IgD-negative memory B cell (primary cell): ENCODE measurements at regions not wholly inside any gene's neighbourhood (a gene's known extent, or its start where the extent isn't known, plus 50 kb on each side); places are given as distances from the start of the nearest gene placed in this dataset.
"Not testable (repeated sequence)": the region's sequence is repeated elsewhere in the genome, so short reads cannot be mapped to it uniquely, and the experiment has no call there.

ENCODE experiments used
- H3K27ac Mint-ChIP-seq, 3 donors: one replicate each; pipeline ENCODE4 v1.8.0; 2020 to 2022; ENCODE audit warnings: mild to moderate bottlenecking in 3 of 3, mixed read lengths in 3 of 3, moderate library complexity in 1 of 3
- H3K27me3 Mint-ChIP-seq: one replicate; pipeline ENCODE4 v1.8.0; 2021; ENCODE audit warnings: mixed read lengths
- H3K36me3 Mint-ChIP-seq: one replicate; pipeline ENCODE4 v1.8.0; 2020; ENCODE audit warnings: mild to moderate bottlenecking, mixed read lengths
- H3K4me1 Mint-ChIP-seq, 3 donors: one replicate each; pipeline ENCODE4 v1.8.0; 2020 to 2022; ENCODE audit warnings: mixed read lengths in 3 of 3, mild to moderate bottlenecking in 1 of 3
- H3K4me3 Mint-ChIP-seq, 4 donors: one replicate each; pipeline ENCODE4 v1.8.0; 2020 to 2022; ENCODE audit warnings: mild to moderate bottlenecking in 4 of 4, mixed read lengths in 4 of 4, moderate library complexity in 3 of 4
- H3K9me3 Mint-ChIP-seq, 3 donors: one replicate each; pipeline ENCODE4 v1.8.0; 2020 to 2021; ENCODE audit warnings: mixed read lengths in 3 of 3, mild to moderate bottlenecking in 1 of 3

GRCh38 chr2:129408570-129408969 is 570.9 kb upstream of the RAB6C start:
- Mint-ChIP-seq H3K9me3 (peaks cover 2 to 9% (median 4%) of the 10 kb centered on the region in 3 donors), H3K4me3 (no peak overlapping the region), H3K27me3 (peaks cover 2% of the 10 kb centered on the region), H3K27ac (no peak overlapping the region), H3K36me3 (no peaks in the 10 kb centered on the region), H3K4me1 (no peaks in the 10 kb centered on the region)

GRCh38 chr2:129417041-129417440 is 562.4 kb upstream of the RAB6C start:
- not testable (repeated sequence) for H3K9me3 Mint-ChIP-seq, H3K27ac Mint-ChIP-seq, H3K4me3 Mint-ChIP-seq, H3K27me3 Mint-ChIP-seq, H3K4me1 Mint-ChIP-seq, H3K36me3 Mint-ChIP-seq

GRCh38 chr2:129422028-129422427 is 557.4 kb upstream of the RAB6C start:
- peaks cover 0 to 8% (median 3%) of the 10 kb centered on the region in 3 donors for H3K9me3 Mint-ChIP-seq
- no peak overlapping the region for H3K4me3 Mint-ChIP-seq
- H3K27me3 Mint-ChIP-seq: no peaks in the 10 kb centered on the region
- no peak overlapping the region for H3K27ac Mint-ChIP-seq
- no peaks in the 10 kb centered on the region for H3K36me3 Mint-ChIP-seq
- H3K4me1 Mint-ChIP-seq: no peaks in the 10 kb centered on the region

- no peaks in the 10 kb centered on the region for H3K4me1 Mint-ChIP-seq
- H3K9me3 Mint-ChIP-seq: peaks cover 0 to under 1% (median 0%) of the 10 kb centered on the region in 3 donors
- peaks cover 3% of the 10 kb centered on the region for H3K27me3 Mint-ChIP-seq
Measured at GRCh38 chr2:129428086-129428660, 551.3 kb upstream of the RAB6C start.

GRCh38 chr2:129430911-129431310 is 548.6 kb upstream of the RAB6C start:
- Mint-ChIP-seq H3K36me3 (peaks cover 4% of the 10 kb centered on the region), H3K4me3 (no peak overlapping the region), H3K4me1 (no peaks in the 10 kb centered on the region), H3K27me3 (peaks cover 3% of the 10 kb centered on the region), H3K9me3 (no peaks in the 10 kb centered on the region), H3K27ac (no peak overlapping the region)

More at GRCh38 chr2:129428086-129428660, 551.3 kb upstream of the RAB6C start:
- Mint-ChIP-seq H3K4me3 (no peak overlapping the region), H3K36me3 (peaks cover 4% of the 10 kb centered on the region), H3K27ac (no peak overlapping the region)

GRCh38 chr2:129431881-129432280 is 547.6 kb upstream of the RAB6C start:
- Mint-ChIP-seq H3K27ac (no peak overlapping the region), H3K9me3 (no peaks in the 10 kb centered on the region)

GRCh38 chr2:129436809-129437208 is 542.7 kb upstream of the RAB6C start:
- H3K4me1 Mint-ChIP-seq: no peaks in the 10 kb centered on the region
- H3K36me3 Mint-ChIP-seq: peaks cover 2% of the 10 kb centered on the region
- no peaks in the 10 kb centered on the region for H3K9me3 Mint-ChIP-seq
- no peaks in the 10 kb centered on the region for H3K27me3 Mint-ChIP-seq
- no peak overlapping the region for H3K27ac Mint-ChIP-seq
- H3K4me3 Mint-ChIP-seq: no peak overlapping the region

More at GRCh38 chr2:129431881-129432280, 547.6 kb upstream of the RAB6C start:
- H3K4me1 Mint-ChIP-seq: no peaks in the 10 kb centered on the region
- H3K36me3 Mint-ChIP-seq: peaks cover 4% of the 10 kb centered on the region
- no peak overlapping the region for H3K4me3 Mint-ChIP-seq
- peaks cover 3% of the 10 kb centered on the region for H3K27me3 Mint-ChIP-seq

- Mint-ChIP-seq H3K27me3 (no peaks in the 10 kb centered on the region), H3K4me1 (no peaks in the 10 kb centered on the region), H3K36me3 (peaks cover 2% of the 10 kb centered on the region), H3K9me3 (no peaks in the 10 kb centered on the region), H3K4me3 (no peak overlapping the region), H3K27ac (no peak overlapping the region)
Measured at GRCh38 chr2:129437725-129438124, 541.7 kb upstream of the RAB6C start.

GRCh38 chr2:129438501-129439057 is 540.9 kb upstream of the RAB6C start:
- Mint-ChIP-seq H3K27me3 (no peaks in the 10 kb centered on the region), H3K9me3 (no peaks in the 10 kb centered on the region), H3K27ac (no peak overlapping the region), H3K4me1 (no peaks in the 10 kb centered on the region), H3K4me3 (no peak overlapping the region), H3K36me3 (no peaks in the 10 kb centered on the region)

- Mint-ChIP-seq H3K27ac (no peak overlapping the region), H3K36me3 (no peaks in the 10 kb centered on the region), H3K9me3 (no peaks in the 10 kb centered on the region), H3K4me3 (no peak overlapping the region), H3K4me1 (no peaks in the 10 kb centered on the region), H3K27me3 (peaks cover 4% of the 10 kb centered on the region)
Measured at GRCh38 chr2:129439406-129440302, 539.8 kb upstream of the RAB6C start.

GRCh38 chr2:129441610-129442009 is 537.9 kb upstream of the RAB6C start:
- Mint-ChIP-seq H3K4me1 (no peaks in the 10 kb centered on the region), H3K4me3 (peak overlapping the region in 1 of 4 donors; percentile 31), H3K27me3 (peaks cover 6% of the 10 kb centered on the region), H3K9me3 (no peaks in the 10 kb centered on the region), H3K27ac (no peak overlapping the region), H3K36me3 (no peaks in the 10 kb centered on the region)

GRCh38 chr2:129443235-129443864 is 536.1 kb upstream of the RAB6C start:
- Mint-ChIP-seq H3K27ac (no peak overlapping the region), H3K36me3 (no peaks in the 10 kb centered on the region), H3K9me3 (no peaks in the 10 kb centered on the region), H3K4me3 (no peak overlapping the region), H3K4me1 (no peaks in the 10 kb centered on the region), H3K27me3 (peaks cover 6% of the 10 kb centered on the region)

GRCh38 chr2:129443865-129444739 is 535.4 kb upstream of the RAB6C start:
- no peak overlapping the region for H3K27ac Mint-ChIP-seq
- peaks cover 8% of the 10 kb centered on the region for H3K27me3 Mint-ChIP-seq
- no peaks in the 10 kb centered on the region for H3K36me3 Mint-ChIP-seq
- H3K4me3 Mint-ChIP-seq: no peak overlapping the region
- no peaks in the 10 kb centered on the region for H3K4me1 Mint-ChIP-seq
- no peaks in the 10 kb centered on the region for H3K9me3 Mint-ChIP-seq

- H3K4me1 Mint-ChIP-seq: no peaks in the 10 kb centered on the region
- H3K4me3 Mint-ChIP-seq: no peak overlapping the region
- H3K27me3 Mint-ChIP-seq: peaks cover 8% of the 10 kb centered on the region
- H3K27ac Mint-ChIP-seq: no peak overlapping the region
- no peaks in the 10 kb centered on the region for H3K36me3 Mint-ChIP-seq
- no peaks in the 10 kb centered on the region for H3K9me3 Mint-ChIP-seq
Measured at GRCh38 chr2:129444751-129445150, 534.7 kb upstream of the RAB6C start.
